Stimulated activated naive CD8-positive, alpha-beta T cell treated with anti-CD3 and anti-CD28 coated beads, Interleukin-15, amount 100 ng/mL, for 72 hours (primary cell): ENCODE measurements at regions not wholly inside any gene's neighbourhood (a gene's known extent, or its start where the extent isn't known, plus 50 kb on each side); places are given as distances from the start of the nearest gene placed in this dataset.
A peak's percentile ranks its signal among the peaks of the same experiment; 100 is the strongest.

Experiments
- ATAC-seq: fragments of 150-1000 bp; cut with Tn5 transposase; 2 replicates; pipeline ENCODE4 v1.10.0; 2021; ENCODE audit warnings: mild to moderate bottlenecking, moderate library complexity
- DNase-seq, 2 donors: peaks; one replicate each; pipeline ENCODE4 v3.0.0; 2021 to 2022
- H3K27ac Mint-ChIP-seq, 2 donors: one replicate each; pipeline ENCODE4 v1.8.0; 2022; ENCODE audit warnings: mild to moderate bottlenecking in 2 of 2, mixed read lengths in 2 of 2, moderate library complexity in 2 of 2
- H3K27me3 Mint-ChIP-seq: one replicate; pipeline ENCODE4 v1.8.0; 2022; ENCODE audit warnings: mixed read lengths
- H3K4me1 Mint-ChIP-seq: one replicate; pipeline ENCODE4 v1.8.0; 2022; ENCODE audit warnings: mild to moderate bottlenecking, mixed read lengths
- H3K4me3 Mint-ChIP-seq, 2 donors: one replicate each; pipeline ENCODE4 v1.8.0; 2022; ENCODE audit warnings: mild to moderate bottlenecking in 2 of 2, mixed read lengths in 2 of 2, moderate library complexity in 1 of 2
- H3K9me3 Mint-ChIP-seq, 2 donors: one replicate each; pipeline ENCODE4 v1.8.0; 2022; ENCODE audit warnings: mixed read lengths in 2 of 2

GRCh38 chr2:39523308-39524044 lies 86.4 kb upstream of the MAP4K3 start:
- no peak overlapping the region for H3K4me3 Mint-ChIP-seq
- no peak overlapping the region for H3K27ac Mint-ChIP-seq
- H3K27me3 Mint-ChIP-seq = no peaks in the 10 kb centered on the region
- peaks cover 7 to 20% of the 10 kb centered on the region in 2 donors for H3K9me3 Mint-ChIP-seq
- DNase-seq (no peak), ATAC-seq (no peak)
- H3K4me1 Mint-ChIP-seq = no peaks in the 10 kb centered on the region

GRCh38 chr2:39524061-39524460 lies 87.0 kb upstream of the MAP4K3 start:
- no peak for ATAC-seq
- Mint-ChIP-seq H3K27me3 (no peaks in the 10 kb centered on the region), H3K4me1 (no peaks in the 10 kb centered on the region), H3K9me3 (peaks cover 7 to 20% of the 10 kb centered on the region in 2 donors), H3K27ac (no peak overlapping the region), H3K4me3 (no peak overlapping the region)
- DNase-seq = no peak

GRCh38 chr2:39524756-39525635 lies 87.9 kb upstream of the MAP4K3 start:
- H3K27ac Mint-ChIP-seq = no peak overlapping the region
- no peaks in the 10 kb centered on the region for H3K4me1 Mint-ChIP-seq
- DNase-seq (no peak), ATAC-seq (no peak)
- peaks cover 7 to 20% of the 10 kb centered on the region in 2 donors for H3K9me3 Mint-ChIP-seq
- no peak overlapping the region for H3K4me3 Mint-ChIP-seq
- no peaks in the 10 kb centered on the region for H3K27me3 Mint-ChIP-seq

- H3K4me3 Mint-ChIP-seq = no peak overlapping the region
- no peaks in the 10 kb centered on the region for H3K27me3 Mint-ChIP-seq
- DNase-seq = no peak
- H3K4me1 Mint-ChIP-seq = no peaks in the 10 kb centered on the region
- peaks cover 7 to 18% of the 10 kb centered on the region in 2 donors for H3K9me3 Mint-ChIP-seq
- no peak overlapping the region for H3K27ac Mint-ChIP-seq
- ATAC-seq = no peak
These were observed 88.7 kb upstream of the MAP4K3 start for GRCh38 chr2:39525636-39526412.

GRCh38 chr2:39528701-39529100 lies 91.6 kb upstream of the MAP4K3 start:
- ATAC-seq (no peak), DNase-seq (no peak)
- H3K9me3 Mint-ChIP-seq = no peaks in the 10 kb centered on the region
- H3K27ac Mint-ChIP-seq = no peak overlapping the region
- H3K27me3 Mint-ChIP-seq = no peaks in the 10 kb centered on the region
- no peaks in the 10 kb centered on the region for H3K4me1 Mint-ChIP-seq
- no peak overlapping the region for H3K4me3 Mint-ChIP-seq

- Mint-ChIP-seq H3K4me1 (no peaks in the 10 kb centered on the region), H3K27me3 (no peaks in the 10 kb centered on the region), H3K27ac (no peak overlapping the region), H3K4me3 (no peak overlapping the region), H3K9me3 (no peaks in the 10 kb centered on the region)
- ATAC-seq = no peak
- no peak for DNase-seq
These were observed 92.8 kb upstream of the MAP4K3 start for GRCh38 chr2:39529836-39530235.

GRCh38 chr2:39530411-39530866 lies 93.4 kb upstream of the MAP4K3 start:
- H3K4me3 Mint-ChIP-seq = no peak overlapping the region
- no peaks in the 10 kb centered on the region for H3K4me1 Mint-ChIP-seq
- H3K27me3 Mint-ChIP-seq = no peaks in the 10 kb centered on the region
- peak overlapping the region in 1 of 2 donors; percentile 63 for H3K27ac Mint-ChIP-seq
- DNase-seq (no peak), ATAC-seq (no peak)
- no peaks in the 10 kb centered on the region for H3K9me3 Mint-ChIP-seq

GRCh38 chr2:39531220-39531777 lies 94.2 kb upstream of the MAP4K3 start:
- H3K4me1 Mint-ChIP-seq = no peaks in the 10 kb centered on the region
- ATAC-seq (no peak), DNase-seq (no peak)
- no peak overlapping the region for H3K4me3 Mint-ChIP-seq
- no peaks in the 10 kb centered on the region for H3K9me3 Mint-ChIP-seq
- H3K27ac Mint-ChIP-seq = no peak overlapping the region
- H3K27me3 Mint-ChIP-seq = no peaks in the 10 kb centered on the region

GRCh38 chr2:39532933-39533332 lies 95.8 kb upstream of the MAP4K3 start:
- peaks cover 8% of the 10 kb centered on the region for H3K4me1 Mint-ChIP-seq
- peak overlapping the region in 1 of 2 donors; percentile 15 for H3K27ac Mint-ChIP-seq
- no peak overlapping the region for H3K4me3 Mint-ChIP-seq
- H3K27me3 Mint-ChIP-seq = no peaks in the 10 kb centered on the region
- no peaks in the 10 kb centered on the region for H3K9me3 Mint-ChIP-seq
- DNase-seq (no peak), ATAC-seq (no peak)

GRCh38 chr2:39534095-39534711 lies 97.1 kb upstream of the MAP4K3 start:
- no peak overlapping the region for H3K27ac Mint-ChIP-seq

GRCh38 chr2:39535636-39536185 lies 98.6 kb upstream of the MAP4K3 start:
- no peaks in the 10 kb centered on the region for H3K27me3 Mint-ChIP-seq
- no peaks in the 10 kb centered on the region for H3K9me3 Mint-ChIP-seq
- no peak overlapping the region for H3K27ac Mint-ChIP-seq
- H3K4me3 Mint-ChIP-seq = no peak overlapping the region
- no peak for ATAC-seq
- DNase-seq = no peak
- H3K4me1 Mint-ChIP-seq = peaks cover 12% of the 10 kb centered on the region

More at GRCh38 chr2:39534095-39534711, 97.1 kb upstream of the MAP4K3 start:
- no peak overlapping the region for H3K4me3 Mint-ChIP-seq
- ATAC-seq (no peak), DNase-seq (no peak)
- no peaks in the 10 kb centered on the region for H3K27me3 Mint-ChIP-seq
- H3K4me1 Mint-ChIP-seq = peaks cover 8% of the 10 kb centered on the region
- no peaks in the 10 kb centered on the region for H3K9me3 Mint-ChIP-seq

- Mint-ChIP-seq H3K27ac (no peak overlapping the region), H3K9me3 (no peaks in the 10 kb centered on the region), H3K27me3 (no peaks in the 10 kb centered on the region), H3K4me1 (peaks cover 19% of the 10 kb centered on the region), H3K4me3 (no peak overlapping the region)
- DNase-seq = no peak
- peak; percentile 48 for ATAC-seq
These were observed 100.1 kb upstream of the MAP4K3 start for GRCh38 chr2:39537150-39537549.

GRCh38 chr2:39538718-39539117 lies 101.6 kb upstream of the MAP4K3 start:
- Mint-ChIP-seq H3K9me3 (no peaks in the 10 kb centered on the region), H3K4me3 (no peak overlapping the region), H3K27ac (no peak overlapping the region), H3K4me1 (peaks cover 19% of the 10 kb centered on the region), H3K27me3 (no peaks in the 10 kb centered on the region)
- ATAC-seq = no peak
- DNase-seq = no peak

GRCh38 chr2:39540414-39540813 lies 103.3 kb upstream of the MAP4K3 start:
- no peak for DNase-seq
- peak overlapping the region in 1 of 2 donors; percentile 30 for H3K27ac Mint-ChIP-seq
- no peak overlapping the region for H3K4me3 Mint-ChIP-seq
- ATAC-seq = no peak
- H3K9me3 Mint-ChIP-seq = no peaks in the 10 kb centered on the region
- H3K27me3 Mint-ChIP-seq = no peaks in the 10 kb centered on the region
- H3K4me1 Mint-ChIP-seq = peaks cover 19% of the 10 kb centered on the region
